ENCODE measurements at regions not wholly inside any gene's neighbourhood (a gene's known extent, or its start where the extent isn't known, plus 50 kb on each side); places are given as distances from the start of the nearest gene placed in this dataset.

DNA sequence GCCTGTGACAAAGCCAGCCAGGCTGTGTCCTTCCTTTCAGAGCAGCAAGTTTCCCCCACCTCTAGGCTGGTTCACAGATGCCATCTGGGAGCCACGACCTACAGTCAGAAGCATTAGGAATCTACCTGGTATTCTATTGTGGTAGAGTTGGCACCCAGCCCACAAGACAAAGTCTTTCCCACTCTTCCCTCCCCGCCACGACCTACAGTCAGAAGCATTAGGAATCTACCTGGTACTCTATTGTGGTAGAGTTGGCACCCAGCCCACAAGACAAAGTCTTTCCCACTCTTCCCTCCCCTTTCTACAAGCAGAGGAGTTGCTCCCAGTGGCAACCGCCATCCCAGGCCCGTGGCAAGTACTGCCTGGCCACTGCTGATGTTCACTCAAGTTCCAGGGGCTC lies 157.8 kb upstream of the TNC start:
- DNase-seq (ENCODE audit: low spot score): no peak
- in situ Hi-C loops (cut with MboI; ENCODE audit: low pct_unique_long_range_greater_than_20kb, low sequenced_read_pairs, unreplicated experiment): no loop called here
- TF ChIP-seq, protein P1, sequence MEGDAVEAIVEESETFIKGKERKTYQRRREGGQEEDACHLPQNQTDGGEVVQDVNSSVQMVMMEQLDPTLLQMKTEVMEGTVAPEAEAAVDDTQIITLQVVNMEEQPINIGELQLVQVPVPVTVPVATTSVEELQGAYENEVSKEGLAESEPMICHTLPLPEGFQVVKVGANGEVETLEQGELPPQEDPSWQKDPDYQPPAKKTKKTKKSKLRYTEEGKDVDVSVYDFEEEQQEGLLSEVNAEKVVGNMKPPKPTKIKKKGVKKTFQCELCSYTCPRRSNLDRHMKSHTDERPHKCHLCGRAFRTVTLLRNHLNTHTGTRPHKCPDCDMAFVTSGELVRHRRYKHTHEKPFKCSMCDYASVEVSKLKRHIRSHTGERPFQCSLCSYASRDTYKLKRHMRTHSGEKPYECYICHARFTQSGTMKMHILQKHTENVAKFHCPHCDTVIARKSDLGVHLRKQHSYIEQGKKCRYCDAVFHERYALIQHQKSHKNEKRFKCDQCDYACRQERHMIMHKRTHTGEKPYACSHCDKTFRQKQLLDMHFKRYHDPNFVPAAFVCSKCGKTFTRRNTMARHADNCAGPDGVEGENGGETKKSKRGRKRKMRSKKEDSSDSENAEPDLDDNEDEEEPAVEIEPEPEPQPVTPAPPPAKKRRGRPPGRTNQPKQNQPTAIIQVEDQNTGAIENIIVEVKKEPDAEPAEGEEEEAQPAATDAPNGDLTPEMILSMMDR (IDR thresholded peaks at IDR 0.05; ENCODE audit: extremely low read depth, insufficient read depth, missing control alignments): no peak

DNA sequence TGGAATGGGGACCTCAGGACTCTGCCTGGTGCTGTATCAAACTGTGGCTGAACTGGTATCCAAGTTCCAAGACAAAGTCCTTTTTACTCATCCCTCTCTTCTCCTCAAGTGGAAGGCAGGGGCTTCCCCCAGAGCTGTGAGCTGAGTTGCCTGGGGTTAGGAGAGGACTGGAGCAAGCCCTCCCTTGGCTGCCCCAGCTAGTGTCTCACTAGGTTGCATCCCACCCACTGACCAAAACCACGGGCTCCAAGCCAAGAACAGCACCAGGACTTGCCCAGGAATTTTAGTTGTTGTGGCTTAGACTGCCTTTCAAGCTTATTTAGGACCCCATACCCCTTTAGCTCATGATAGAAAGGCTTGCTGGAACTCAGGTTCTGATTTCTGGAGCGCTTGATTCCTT lies 158.7 kb upstream of the TNC start:
- in situ Hi-C loops (cut with MboI; ENCODE audit: low pct_unique_long_range_greater_than_20kb, low sequenced_read_pairs, unreplicated experiment): no loop called here
- no peak for DNase-seq (ENCODE audit: low spot score)
- TF ChIP-seq, protein P1 (IDR thresholded peaks at IDR 0.05; ENCODE audit: extremely low read depth, insufficient read depth, missing control alignments): no peak

DNA sequence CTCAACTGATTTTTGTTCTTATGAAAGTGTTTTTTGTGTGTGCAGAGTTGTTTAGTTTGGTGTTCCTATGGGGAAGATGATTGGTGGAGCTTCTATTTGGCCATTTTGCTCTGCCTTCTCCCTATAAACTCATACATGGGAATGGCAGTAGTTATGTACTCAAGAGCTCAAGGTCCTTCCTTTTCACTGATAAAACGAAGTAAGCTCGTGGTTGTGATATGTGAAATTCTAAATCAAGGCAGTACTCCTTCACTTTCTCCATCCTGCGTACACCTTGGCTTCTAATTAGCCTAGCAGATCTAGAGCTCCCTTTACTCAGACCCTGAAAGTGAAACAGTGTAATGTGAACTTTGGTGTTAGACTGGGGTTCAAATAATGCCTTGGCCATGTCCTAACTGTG lies 159.3 kb upstream of the TNC start:
- TF ChIP-seq, protein P1 (IDR thresholded peaks at IDR 0.05; ENCODE audit: extremely low read depth, insufficient read depth, missing control alignments): no peak
- in situ Hi-C loops (cut with MboI; ENCODE audit: low pct_unique_long_range_greater_than_20kb, low sequenced_read_pairs, unreplicated experiment): no loop called here
- no peak for DNase-seq (ENCODE audit: low spot score)

DNA sequence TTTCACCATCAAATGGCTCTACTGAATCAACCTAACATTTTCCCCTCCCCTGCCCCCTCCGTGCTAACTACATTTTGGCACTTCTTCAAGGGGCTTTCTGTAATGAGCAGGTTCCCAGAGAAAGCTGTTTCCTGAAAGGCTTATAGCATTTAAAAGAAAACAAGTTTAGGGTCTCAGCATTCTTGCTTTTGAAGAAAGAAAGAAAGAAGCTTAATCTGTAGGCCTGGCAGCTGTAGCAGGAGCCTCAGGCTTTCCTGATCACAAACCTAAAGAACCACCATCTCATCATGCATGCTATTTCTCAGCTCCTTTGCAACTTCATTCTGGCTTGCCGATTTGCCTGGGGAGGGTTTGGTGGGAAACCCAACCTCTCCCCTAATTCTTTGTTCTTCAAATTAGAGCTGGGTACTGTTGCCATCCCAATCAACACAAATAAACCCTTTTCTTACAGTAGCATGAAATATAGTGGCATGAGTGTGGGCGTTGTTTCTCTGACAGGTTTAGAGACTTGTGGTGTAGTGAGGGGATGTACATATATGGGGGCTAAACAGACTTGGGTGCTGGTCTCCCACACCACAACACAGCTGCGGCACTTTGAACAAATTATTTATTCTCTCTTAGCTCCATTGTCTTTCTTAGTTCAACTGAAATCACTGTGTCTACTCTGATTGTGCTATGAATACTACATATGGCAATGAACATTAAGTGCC lies 160.5 kb upstream of the TNC start:
- in situ Hi-C loops (cut with MboI; ENCODE audit: low pct_unique_long_range_greater_than_20kb, low sequenced_read_pairs, unreplicated experiment): no loop called here
- TF ChIP-seq, protein P1 (IDR thresholded peaks at IDR 0.05; ENCODE audit: extremely low read depth, insufficient read depth, missing control alignments): no peak
- DNase-seq (ENCODE audit: low spot score): peak; percentile 34

DNA sequence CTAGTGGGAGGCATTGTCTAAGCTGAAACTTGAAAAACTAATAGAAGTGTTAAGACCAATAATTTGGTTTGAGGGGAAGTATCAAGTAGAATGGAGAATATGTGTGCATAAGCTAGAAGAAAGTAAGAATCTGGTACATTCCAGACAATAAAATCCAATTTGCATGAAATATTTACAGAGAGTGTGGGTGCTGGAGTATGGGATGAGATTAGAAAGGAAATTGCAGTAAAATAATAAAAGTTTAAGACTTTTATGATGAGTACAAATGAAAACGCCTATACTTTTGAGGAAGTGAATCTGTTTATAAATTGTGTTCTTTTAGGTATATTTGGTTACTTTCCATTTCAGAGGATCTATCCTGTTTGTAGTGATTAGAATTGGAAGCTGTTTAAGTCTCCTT lies 165.4 kb upstream of the TNC start:
- in situ Hi-C loops (cut with MboI; ENCODE audit: low pct_unique_long_range_greater_than_20kb, low sequenced_read_pairs, unreplicated experiment): no loop called here
- TF ChIP-seq, protein P1 (IDR thresholded peaks at IDR 0.05; ENCODE audit: extremely low read depth, insufficient read depth, missing control alignments): no peak
- DNase-seq (ENCODE audit: low spot score): no peak

DNA sequence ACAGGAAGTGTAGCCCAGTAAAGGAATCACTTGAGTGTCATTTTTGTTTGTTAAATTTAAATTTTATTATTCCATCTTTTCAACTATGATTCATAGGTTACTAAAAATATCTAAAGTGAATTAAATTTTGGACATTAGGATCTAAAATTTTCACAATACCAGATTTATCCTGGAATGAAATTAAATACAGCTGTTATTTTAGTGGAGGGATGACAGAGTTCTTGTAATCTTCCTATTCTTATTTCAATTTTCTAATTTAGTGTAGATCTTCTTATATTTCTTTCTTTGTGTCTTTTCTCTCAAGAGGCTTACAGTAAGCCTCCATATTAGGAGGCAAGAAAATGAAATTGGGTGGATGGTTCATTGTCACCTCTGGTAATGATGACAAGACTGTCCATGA lies 167.9 kb upstream of the TNC start:
- in situ Hi-C loops (cut with MboI; ENCODE audit: low pct_unique_long_range_greater_than_20kb, low sequenced_read_pairs, unreplicated experiment): no loop called here
- DNase-seq (ENCODE audit: low spot score): no peak
- TF ChIP-seq, protein P1 (IDR thresholded peaks at IDR 0.05; ENCODE audit: extremely low read depth, insufficient read depth, missing control alignments): no peak
